ENCODE measurements at regions not wholly inside any gene's neighbourhood (a gene's known extent, or its start where the extent isn't known, plus 50 kb on each side); places are given as distances from the start of the nearest gene placed in this dataset.

DNA sequence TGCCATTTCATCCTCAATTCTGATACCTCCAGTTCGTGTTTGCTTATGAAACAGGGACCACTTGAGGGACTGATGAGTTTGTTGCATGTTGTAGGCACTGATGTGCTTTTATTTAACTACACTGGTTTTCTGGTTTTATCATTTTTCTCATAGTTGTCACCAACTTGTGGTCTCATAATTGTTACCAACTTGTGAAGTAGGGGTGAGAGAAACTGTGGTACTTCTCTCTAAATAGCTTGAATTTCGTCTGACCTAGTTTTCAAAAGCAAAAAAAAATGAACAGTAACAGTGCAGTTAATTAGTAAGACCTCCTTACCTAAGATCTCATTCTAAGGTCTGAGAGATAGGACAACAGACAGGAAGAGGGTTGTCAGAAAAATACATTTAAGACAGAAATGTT, 78.0 kb downstream of the ANXA2R start:
- TF ChIP-seq CTCF (optimal IDR thresholded peaks at IDR 0.05 in 1 of 3, IDR thresholded peaks at IDR 0.05 in 1 of 3, conservative IDR thresholded peaks at IDR 0.05 in 1 of 3; ENCODE audit: extremely low read depth in 1 of 3, insufficient read depth in 2 of 3, low read length in 3 of 3) = no peak
- TF ChIP-seq EZH2 (IDR thresholded peaks at IDR 0.05; ENCODE audit: low read length) = no peak

Measured in keratinocyte (primary cell).